Endothelial cell of umbilical vein (primary cell): ENCODE measurements at regions not wholly inside any gene's neighbourhood (a gene's known extent, or its start where the extent isn't known, plus 50 kb on each side); places are given as distances from the start of the nearest gene placed in this dataset.
A peak's percentile ranks its signal among the peaks of the same experiment; 100 is the strongest.

Source experiments
- BruUV-seq: library from RNA; stranded (reverse); fragments of 400-500 nt; replicated peaks from 2 replicates; lab custom pipeline; 2021; lab: Mats Ljungman, UMichigan
- CTCF ChIA-PET: fragments of 300-600, 350-600 bp; sonication (Branson Sonifier 250); formaldehyde crosslinking; loops from one replicate; lab custom pipeline; 2021; ENCODE audit warnings: antibody characterized with exemption, inconsistent platforms; lab: Charles Lee
- POLR2A ChIA-PET: fragments of 300-600, 350-600 bp; sonication (Branson Sonifier 250); formaldehyde crosslinking; loops from one replicate; lab custom pipeline; 2021; ENCODE audit warnings: antibody characterized with exemption, inconsistent platforms; lab: Charles Lee
- DNase-seq: peaks from one replicate; pipeline ENCODE4 v3.0.0-alpha.2; 2011; ENCODE audit warnings: low read depth, low spot score
- FAIRE-seq: peaks from 2 replicates; lab custom pipeline; 2011; peaks lifted over from hg19 to GRCh38; lab: Jason Lieb, UNC
- H2AFZ ChIP-seq: 2 replicates; pipeline ENCODE4 v1.6.0; 2012; ENCODE audit warnings: low read depth, low read length, control low read depth, inconsistent platforms
- H3K27ac ChIP-seq: 2 replicates; pipeline ENCODE4 v1.5.1; 2011; ENCODE audit warnings: low read depth, mild to moderate bottlenecking, control low read depth, low read length, moderate library complexity; ENCODE audit not compliant: insufficient read depth
- H3K27me3 ChIP-seq, 2 experiments: 2 replicates each; pipeline versions ENCODE4 v1.6.0 to v1.6.1; 2011; ENCODE audit warnings: low read length in 2 of 2, mixed read lengths in 1 of 2; ENCODE audit not compliant: control insufficient read depth in 2 of 2, insufficient read depth in 2 of 2
- H3K36me3 ChIP-seq, 2 experiments: 2 replicates in 1 of 2; 3 replicates in 1 of 2; pipeline ENCODE4 v1.5.1; 2011; ENCODE audit warnings: low read length in 2 of 2, mild to moderate bottlenecking in 1 of 2, moderate library complexity in 1 of 2; ENCODE audit not compliant: control insufficient read depth in 2 of 2, insufficient read depth in 2 of 2; ENCODE audit errors: extremely low read depth in 1 of 2
- H3K4me1 ChIP-seq: 3 replicates; pipeline ENCODE4 v1.5.1; 2011; ENCODE audit warnings: mild to moderate bottlenecking, low read length; ENCODE audit not compliant: control insufficient read depth, insufficient read depth; ENCODE audit errors: extremely low read depth
- H3K4me2 ChIP-seq: 2 replicates; pipeline ENCODE4 v1.6.1; 2011; ENCODE audit warnings: low read length, control low read depth, mixed read lengths; ENCODE audit not compliant: insufficient read depth
- H3K4me3 ChIP-seq, 3 experiments: fragments of 200-600 bp in 1 of 3; sonication (generic), shearing (Covaris generic) in 1 of 3; replicated peaks in 1 of 3; 2 replicates each; pipeline ENCODE4 v1.5.1; 2011 to 2016; ENCODE audit warnings: control low read depth in 3 of 3, low read length in 3 of 3, mild to moderate bottlenecking in 2 of 3, inconsistent platforms in 1 of 3, low read depth in 1 of 3, moderate library complexity in 1 of 3; ENCODE audit not compliant: insufficient read depth in 1 of 3
- H3K79me2 ChIP-seq: 2 replicates; pipeline ENCODE4 v1.6.0; 2012; ENCODE audit warnings: low read length, inconsistent platforms; ENCODE audit not compliant: control insufficient read depth, insufficient read depth
- H3K9ac ChIP-seq: replicated peaks from 2 replicates; pipeline ENCODE3; 2011; ENCODE audit warnings: low read length, control low read depth; ENCODE audit not compliant: insufficient read depth; ENCODE audit errors: extremely low read depth
- H3K9me1 ChIP-seq: replicated peaks from 3 replicates; pipeline ENCODE4 v1.6.0; 2011; ENCODE audit warnings: mild to moderate bottlenecking, low read length; ENCODE audit not compliant: control insufficient read depth, insufficient read depth; ENCODE audit errors: extremely low read depth
- H3K9me3 ChIP-seq: replicated peaks from 2 replicates; pipeline ENCODE4 v1.5.1; 2012; ENCODE audit warnings: low read length, inconsistent platforms; ENCODE audit not compliant: control insufficient read depth, insufficient read depth
- H4K20me1 ChIP-seq: replicated peaks from 2 replicates; pipeline ENCODE3; 2011; ENCODE audit warnings: mild to moderate bottlenecking, low read length; ENCODE audit not compliant: control insufficient read depth, insufficient read depth; ENCODE audit errors: extremely low read depth
- EZH2 ChIP-seq: IDR thresholded peaks from 2 replicates; pipeline ENCODE4 v1.6.1; 2012; ENCODE audit warnings: borderline replicate concordance, low read depth, mild to moderate bottlenecking, moderate library complexity, low read length, inconsistent platforms; ENCODE audit not compliant: severe bottlenecking
- FOS ChIP-seq: IDR thresholded peaks from 2 replicates; pipeline ENCODE4 v1.6.1; 2011; ENCODE audit warnings: mild to moderate bottlenecking, low read length, moderate library complexity, borderline replicate concordance; ENCODE audit not compliant: insufficient read depth
- GATA2 ChIP-seq: IDR thresholded peaks from 2 replicates; pipeline ENCODE4 v1.7.0; 2011; ENCODE audit warnings: low read depth, mild to moderate bottlenecking, moderate library complexity, mixed read lengths, low read length; ENCODE audit not compliant: insufficient read length, insufficient read depth
- POLR2A ChIP-seq: IDR thresholded peaks from 2 replicates; pipeline ENCODE4 v1.6.1; 2012; ENCODE audit warnings: low read depth, mild to moderate bottlenecking, control low read depth, low read length
- POLR2AphosphoS5 ChIP-seq: IDR thresholded peaks from 2 replicates; pipeline ENCODE4 v1.6.1; 2012; ENCODE audit warnings: low read depth, mild to moderate bottlenecking, control low read depth, low read length, moderate library complexity; ENCODE audit not compliant: insufficient read depth
- dilution Hi-C: fragments of 300-500 bp; cut with MboI; formaldehyde crosslinking; loops from one replicate; pipeline ENCODE4 v1.15.0; 2019; ENCODE audit warnings: low sequenced_read_pairs; ENCODE audit not compliant: extremely low pct_ligation_motif_present
- intact Hi-C: fragments of 100-400 bp; cut with micrococcal nuclease; formaldehyde crosslinking; loops from one replicate; pipeline ENCODE4 v1.10.0; 2022
- TF ChIP-seq, protein P1 (sequence below): IDR thresholded peaks from 2 replicates; pipeline ENCODE4 v1.6.1; 2011; ENCODE audit not compliant: insufficient read depth, insufficient read length

DNA sequence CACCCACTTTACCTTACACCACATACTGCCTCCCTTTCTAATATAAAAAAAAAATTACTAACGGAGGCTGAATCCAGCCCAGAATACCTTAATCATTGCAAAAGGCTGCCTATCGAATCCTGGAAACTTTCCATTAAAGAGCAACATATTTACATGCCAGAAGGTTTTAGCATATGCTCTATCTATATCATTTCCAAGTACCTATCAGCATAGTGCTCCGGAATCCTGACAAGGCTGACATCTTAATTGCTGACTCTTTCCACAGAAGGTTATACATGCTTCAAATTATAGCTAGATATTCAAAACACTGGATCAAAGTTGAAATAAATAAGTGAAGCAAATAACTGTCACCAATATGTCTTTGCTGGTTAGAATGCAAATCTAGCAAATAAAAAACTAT is 170.9 kb upstream of the CDK1 start:
- Histone ChIP-seq H3K4me3 (no peak overlapping the region), H3K27ac (no peak overlapping the region), H4K20me1 (no peaks in the 10 kb centered on the region), H3K27me3 (peaks cover 3 to 7% of the 10 kb centered on the region in 2 experiments), H3K79me2 (no peaks in the 10 kb centered on the region), H3K9ac (no peak overlapping the region), H3K36me3 (no peaks in the 10 kb centered on the region), H3K4me2 (no peak overlapping the region), H3K9me3 (no peaks in the 10 kb centered on the region), H3K9me1 (no peaks in the 10 kb centered on the region), H2AFZ (no peak overlapping the region), H3K4me1 (no peaks in the 10 kb centered on the region)
- intact Hi-C loops = no loop called here
- dilution Hi-C loops = no loop called here
- ChIA-PET POLR2A (no interaction called here), CTCF (no interaction called here)
- no TSS peak for BruUV-seq
- DNase-seq = no peak
- no peak for TF ChIP-seq GATA2
- TF ChIP-seq EZH2 = no peak
- TF ChIP-seq FOS = no peak
- TF ChIP-seq, protein P1, sequence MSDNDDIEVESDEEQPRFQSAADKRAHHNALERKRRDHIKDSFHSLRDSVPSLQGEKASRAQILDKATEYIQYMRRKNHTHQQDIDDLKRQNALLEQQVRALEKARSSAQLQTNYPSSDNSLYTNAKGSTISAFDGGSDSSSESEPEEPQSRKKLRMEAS = no peak
- TF ChIP-seq POLR2A = no peak
- no peak for FAIRE-seq

DNA sequence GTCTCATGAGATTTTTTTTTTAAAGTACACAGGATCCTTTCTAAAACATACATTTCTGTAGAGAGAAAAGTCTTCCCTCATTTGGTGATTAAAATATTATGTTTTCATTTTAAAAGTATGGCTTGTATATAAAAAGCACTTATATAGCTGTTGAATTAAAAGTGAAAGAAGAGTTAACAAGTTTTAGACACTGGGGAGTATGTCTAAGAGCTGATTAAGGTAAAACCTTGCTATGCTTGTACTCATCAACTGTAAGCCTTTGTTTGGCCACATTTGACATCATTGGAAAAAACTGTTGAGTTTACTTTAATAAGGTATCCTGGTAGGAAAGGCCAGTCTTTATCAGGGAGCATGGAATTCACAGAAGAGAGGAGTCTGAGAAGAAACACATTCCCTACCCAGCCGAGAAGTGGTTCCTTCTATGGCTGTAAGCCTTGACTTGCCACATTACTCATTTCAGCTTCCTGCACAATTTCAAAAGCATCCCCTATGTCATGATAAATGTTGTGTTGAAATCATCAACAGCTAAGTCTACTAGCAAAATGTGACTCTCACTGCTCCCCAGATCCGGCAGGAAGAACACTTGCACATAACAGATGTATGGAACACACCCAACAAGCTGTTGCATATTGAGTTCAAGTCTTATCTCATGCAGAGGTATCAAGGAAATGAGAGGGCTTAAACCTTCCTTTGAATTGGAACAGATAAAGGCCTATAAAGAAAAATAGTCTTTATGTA is 171.8 kb upstream of the CDK1 start:
- no peak overlapping the region for H3K4me2 ChIP-seq
- peak; percentile 6 for DNase-seq
- no peak for FAIRE-seq
- H3K4me1 ChIP-seq = no peaks in the 10 kb centered on the region
- no peaks in the 10 kb centered on the region for H3K79me2 ChIP-seq
- ChIA-PET CTCF (no interaction called here), POLR2A (no interaction called here)
- H3K36me3 ChIP-seq = no peaks in the 10 kb centered on the region
- H4K20me1 ChIP-seq = no peaks in the 10 kb centered on the region
- dilution Hi-C loops = no loop called here
- no peak for TF ChIP-seq POLR2A
- TF ChIP-seq EZH2 = no peak
- TF ChIP-seq POLR2AphosphoS5 = no peak
- TF ChIP-seq FOS = peak; percentile 31
- peak; percentile 57 for TF ChIP-seq GATA2
- BruUV-seq = no TSS peak
- no peak overlapping the region for H3K4me3 ChIP-seq
- no peak overlapping the region for H2AFZ ChIP-seq
- H3K9me3 ChIP-seq = no peaks in the 10 kb centered on the region
- H3K9ac ChIP-seq = no peak overlapping the region
- H3K27me3 ChIP-seq = peaks cover 3 to 7% of the 10 kb centered on the region in 2 experiments
- no peak overlapping the region for H3K27ac ChIP-seq
- H3K9me1 ChIP-seq = no peaks in the 10 kb centered on the region
- intact Hi-C loops = no loop called here
